Epithelial cell of proximal tubule (primary cell): ENCODE measurements at regions not wholly inside any gene's neighbourhood (a gene's known extent, or its start where the extent isn't known, plus 50 kb on each side); places are given as distances from the start of the nearest gene placed in this dataset.

Source experiments
- DNase-seq: peaks from one replicate; pipeline ENCODE4 v3.0.0-alpha.2; 2011; ENCODE audit warnings: low read depth
- H3K4me3 ChIP-seq: 2 replicates; pipeline ENCODE4 v1.5.1; 2011; ENCODE audit warnings: low read depth, mild to moderate bottlenecking, low read length
- CTCF ChIP-seq: conservative IDR thresholded peaks from 2 replicates; pipeline ENCODE4 v1.5.1; 2012; ENCODE audit warnings: low read depth, mild to moderate bottlenecking, low read length

GRCh38 chr5:68365889-68366288 is 150.3 kb downstream of the PIK3R1 start:
- TF ChIP-seq CTCF, result no peak
- H3K4me3 ChIP-seq, result no peak overlapping the region
- DNase-seq, result no peak

GRCh38 chr5:68367287-68367686 is 151.7 kb downstream of the PIK3R1 start:
- H3K4me3 ChIP-seq, result no peak overlapping the region
- no peak for DNase-seq
- no peak for TF ChIP-seq CTCF

GRCh38 chr5:68367717-68368116 is 152.2 kb downstream of the PIK3R1 start:
- TF ChIP-seq CTCF, result no peak
- no peak overlapping the region for H3K4me3 ChIP-seq
- no peak for DNase-seq

GRCh38 chr5:68368311-68369022 is 152.9 kb downstream of the PIK3R1 start:
- DNase-seq, result no peak
- TF ChIP-seq CTCF, result no peak

GRCh38 chr5:68369023-68369359 is 153.4 kb downstream of the PIK3R1 start:
- DNase-seq, result no peak
- TF ChIP-seq CTCF, result no peak
- no peak overlapping the region for H3K4me3 ChIP-seq

More at GRCh38 chr5:68368311-68369022, 152.9 kb downstream of the PIK3R1 start:
- H3K4me3 ChIP-seq, result no peak overlapping the region

- DNase-seq, result no peak
These were observed 154.0 kb downstream of the PIK3R1 start for GRCh38 chr5:68369457-68370125.

More at GRCh38 chr5:68369457-68370125, 154.0 kb downstream of the PIK3R1 start:
- H3K4me3 ChIP-seq, result no peak overlapping the region
- no peak for TF ChIP-seq CTCF
